ENCODE measurements at regions not wholly inside any gene's neighbourhood (a gene's known extent, or its start where the extent isn't known, plus 50 kb on each side); places are given as distances from the start of the nearest gene placed in this dataset.
A peak's percentile ranks its signal among the peaks of the same experiment; 100 is the strongest.

- intact Hi-C loops (cut with DNase I) = no loop called here
- ATAC-seq (no peak), DNase-seq (no peak)
- Histone ChIP-seq H3K27ac (no peak overlapping the region), H3K4me1 (no peaks in the 10 kb centered on the region), H3K4me3 (no peak overlapping the region), H3K27me3 (ENCODE audit: insufficient read depth in 3 of 3, low read length in 2 of 3) (no peaks in the 10 kb centered on the region), H3K36me3 (ENCODE audit: insufficient read depth in 1 of 2, low read depth in 1 of 2) (no peaks in the 10 kb centered on the region), H3K9me3 (no peaks in the 10 kb centered on the region)
- WGBS, 3 donors = 70 to 72% (median 72%) methylated on average over 37 of the region's 37 CpGs
- TF ChIP-seq CTCF (IDR thresholded peaks at IDR 0.05) = no peak
These were observed 377.7 kb upstream of the MYT1L start for GRCh38 chr2:2708575-2709430.

- Histone ChIP-seq H3K27ac (no peak overlapping the region), H3K36me3 (ENCODE audit: insufficient read depth in 1 of 2, low read depth in 1 of 2) (no peaks in the 10 kb centered on the region), H3K4me1 (no peaks in the 10 kb centered on the region), H3K4me3 (no peak overlapping the region), H3K9me3 (no peaks in the 10 kb centered on the region), H3K27me3 (ENCODE audit: insufficient read depth in 3 of 3, low read length in 2 of 3) (no peaks in the 10 kb centered on the region)
- whole genome bisulfite sequencing, 3 donors = 44 to 55% (median 46%) methylated on average over 19 of the region's 19 CpGs
- DNase-seq (peak in 1 of 2 donors; percentile 16), ATAC-seq (no peak)
- intact Hi-C loops (cut with DNase I) = no loop called here
- no peak for TF ChIP-seq CTCF (IDR thresholded peaks at IDR 0.05)
These were observed 376.3 kb upstream of the MYT1L start for GRCh38 chr2:2707206-2707991.

GRCh38 chr2:2706306-2706705, 375.2 kb upstream of the MYT1L start:
- TF ChIP-seq CTCF (IDR thresholded peaks at IDR 0.05) = no peak
- H3K9me3 ChIP-seq = no peaks in the 10 kb centered on the region
- intact Hi-C loops (cut with DNase I) = no loop called here
- H3K36me3 ChIP-seq (ENCODE audit: insufficient read depth in 1 of 2, low read depth in 1 of 2) = no peaks in the 10 kb centered on the region
- no peaks in the 10 kb centered on the region for H3K4me1 ChIP-seq
- no peak overlapping the region for H3K27ac ChIP-seq
- WGBS, 3 donors = 69 to 81% (median 73%) methylated on average over 10 of the region's 10 CpGs
- DNase-seq (no peak), ATAC-seq (no peak)
- no peaks in the 10 kb centered on the region for H3K27me3 ChIP-seq (ENCODE audit: insufficient read depth in 3 of 3, low read length in 2 of 3)
- H3K4me3 ChIP-seq = no peak overlapping the region

GRCh38 chr2:2705871-2706270, 374.8 kb upstream of the MYT1L start:
- Histone ChIP-seq H3K4me3 (no peak overlapping the region), H3K4me1 (no peaks in the 10 kb centered on the region), H3K27me3 (ENCODE audit: insufficient read depth in 3 of 3, low read length in 2 of 3) (no peaks in the 10 kb centered on the region), H3K9me3 (no peaks in the 10 kb centered on the region), H3K27ac (no peak overlapping the region), H3K36me3 (ENCODE audit: insufficient read depth in 1 of 2, low read depth in 1 of 2) (no peaks in the 10 kb centered on the region)
- intact Hi-C loops (cut with DNase I) = no loop called here
- no peak for DNase-seq
- no peak for TF ChIP-seq CTCF (IDR thresholded peaks at IDR 0.05)
- ATAC-seq = no peak
- 49 to 79% (median 63%) methylated on average over 10 of the region's 10 CpGs for WGBS, 3 donors
